H9 (cell line): ENCODE measurements at regions not wholly inside any gene's neighbourhood (a gene's known extent, or its start where the extent isn't known, plus 50 kb on each side); places are given as distances from the start of the nearest gene placed in this dataset.

Source experiments
- DNase-seq: peaks from one replicate; pipeline ENCODE4 v3.0.0-alpha.2; 2017
- H2AFZ ChIP-seq: one replicate; pipeline ENCODE4 v1.6.1; 2013; ENCODE audit warnings: mild to moderate bottlenecking, low read length, control low read depth, moderate library complexity
- H2AK5ac ChIP-seq: 2 replicates; pipeline ENCODE4 v1.6.1; 2013; ENCODE audit warnings: low read length, control low read depth, mixed read lengths; ENCODE audit not compliant: insufficient read length
- H2BK120ac ChIP-seq: one replicate; pipeline ENCODE4 v1.6.1; 2013; ENCODE audit warnings: low read depth, mild to moderate bottlenecking, low read length, control low read depth, inconsistent platforms; ENCODE audit not compliant: poor library complexity, severe bottlenecking
- H2BK12ac ChIP-seq: 2 replicates; pipeline ENCODE4 v1.6.1; 2013; ENCODE audit warnings: low read length, control low read depth, mixed read lengths, low read depth; ENCODE audit not compliant: insufficient read length
- H2BK15ac ChIP-seq: 2 replicates; pipeline ENCODE4 v1.6.1; 2013; ENCODE audit warnings: low read depth, low read length, control low read depth
- H2BK20ac ChIP-seq: one replicate; pipeline ENCODE4 v1.6.1; 2013; ENCODE audit warnings: low read depth, mild to moderate bottlenecking, low read length, control low read depth, inconsistent platforms; ENCODE audit not compliant: poor library complexity, severe bottlenecking
- H2BK5ac ChIP-seq: 2 replicates; pipeline ENCODE4 v1.6.1; 2013; ENCODE audit warnings: low read length, control low read depth, mixed read lengths; ENCODE audit not compliant: insufficient read length
- H3K14ac ChIP-seq: 2 replicates; pipeline ENCODE4 v1.6.1; 2013; ENCODE audit warnings: low read length, control low read depth; ENCODE audit not compliant: insufficient read depth
- H3K18ac ChIP-seq: 2 replicates; pipeline ENCODE4 v1.6.1; 2013; ENCODE audit warnings: low read depth, mild to moderate bottlenecking, mixed read lengths, low read length, control low read depth; ENCODE audit not compliant: insufficient read length
- H3K23ac ChIP-seq: 2 replicates; pipeline ENCODE4 v1.6.1; 2013; ENCODE audit warnings: low read length, control low read depth, mixed read lengths, low read depth; ENCODE audit not compliant: insufficient read length
- H3K23me2 ChIP-seq: 2 replicates; pipeline ENCODE4 v1.6.1; 2013; ENCODE audit warnings: low read depth, mild to moderate bottlenecking, mixed read lengths, low read length, control low read depth; ENCODE audit not compliant: insufficient read length, poor library complexity, severe bottlenecking
- H3K27ac ChIP-seq: 2 replicates; pipeline ENCODE4 v1.5.1; 2013; ENCODE audit warnings: low read length, control low read depth, mixed read lengths, low read depth; ENCODE audit not compliant: insufficient read length
- H3K27me3 ChIP-seq: 2 replicates; pipeline ENCODE4 v1.6.1; 2013; ENCODE audit warnings: low read length, control low read depth, inconsistent platforms; ENCODE audit not compliant: insufficient read depth
- H3K4ac ChIP-seq: 2 replicates; pipeline ENCODE4 v1.6.1; 2013; ENCODE audit warnings: low read depth, mild to moderate bottlenecking, control low read depth, inconsistent platforms, low read length, moderate library complexity
- H3K4me1 ChIP-seq: 2 replicates; pipeline ENCODE4 v1.6.1; 2013; ENCODE audit warnings: low read length, control low read depth, inconsistent platforms; ENCODE audit not compliant: insufficient read depth
- H3K4me2 ChIP-seq: 2 replicates; pipeline ENCODE4 v1.6.1; 2013; ENCODE audit warnings: low read length, control low read depth, mixed read lengths; ENCODE audit not compliant: insufficient read length, insufficient read depth
- H3K56ac ChIP-seq: 2 replicates; pipeline ENCODE4 v1.6.1; 2013; ENCODE audit warnings: low read depth, mild to moderate bottlenecking, mixed read lengths, low read length, control low read depth; ENCODE audit not compliant: insufficient read length
- H3K79me1 ChIP-seq: 2 replicates; pipeline ENCODE4 v1.6.1; 2013; ENCODE audit warnings: low read depth, mild to moderate bottlenecking, moderate library complexity, low read length, control low read depth, inconsistent platforms; ENCODE audit not compliant: insufficient read depth, poor library complexity, severe bottlenecking
- H3K79me2 ChIP-seq: 2 replicates; pipeline ENCODE4 v1.6.1; 2013; ENCODE audit warnings: low read length, control low read depth, inconsistent platforms; ENCODE audit not compliant: insufficient read depth
- H3K9ac ChIP-seq: 2 replicates; pipeline ENCODE4 v1.6.1; 2013; ENCODE audit warnings: low read length, control low read depth, mixed read lengths; ENCODE audit not compliant: insufficient read length; ENCODE audit errors: extremely low read depth
- H3K9me3 ChIP-seq: one replicate; pipeline ENCODE4 v1.6.1; 2013; ENCODE audit warnings: low read depth, low read length, inconsistent platforms; ENCODE audit not compliant: control insufficient read depth
- H3T11ph ChIP-seq: one replicate; pipeline ENCODE4 v1.6.1; 2013; ENCODE audit warnings: mild to moderate bottlenecking, low read length, control low read depth, inconsistent platforms
- H4K20me1 ChIP-seq: one replicate; pipeline ENCODE4 v1.6.1; 2013; ENCODE audit not compliant: control insufficient read depth, insufficient read length, insufficient read depth
- H4K5ac ChIP-seq: 2 replicates; pipeline ENCODE4 v1.6.1; 2013; ENCODE audit warnings: low read depth, mild to moderate bottlenecking, mixed read lengths, low read length, control low read depth; ENCODE audit not compliant: insufficient read length
- H4K8ac ChIP-seq: replicated peaks from 2 replicates; pipeline ENCODE4 v1.6.1; 2013; ENCODE audit warnings: low read length, control low read depth, mixed read lengths, low read depth; ENCODE audit not compliant: insufficient read length
- H4K91ac ChIP-seq: 2 replicates; pipeline ENCODE4 v1.6.1; 2013; ENCODE audit warnings: low read depth, mild to moderate bottlenecking, moderate library complexity, mixed read lengths, low read length, control low read depth; ENCODE audit not compliant: insufficient read length
- H3K27ac Mint-ChIP-seq, 3 experiments: 2 replicates in 2 of 3; 3 replicates in 1 of 3; pipeline ENCODE4 v1.8.0; 2020 to 2021; ENCODE audit warnings: mixed read lengths in 3 of 3, mild to moderate bottlenecking in 1 of 3, moderate library complexity in 1 of 3
- H3K27me3 Mint-ChIP-seq: 2 replicates; pipeline ENCODE4 v1.8.0; 2021; ENCODE audit warnings: low read depth, mild to moderate bottlenecking, moderate library complexity, mixed read lengths
- H3K36me3 Mint-ChIP-seq, 3 experiments: 2 replicates in 2 of 3; 3 replicates in 1 of 3; pipeline ENCODE4 v1.8.0; 2020 to 2021; ENCODE audit warnings: low read depth in 3 of 3, mixed read lengths in 3 of 3; ENCODE audit not compliant: insufficient read depth in 1 of 3
- H3K4me1 Mint-ChIP-seq, 2 experiments: 2 replicates each; pipeline ENCODE4 v1.8.0; 2020; ENCODE audit warnings: mixed read lengths in 2 of 2
- H3K4me3 Mint-ChIP-seq, 2 experiments: 2 replicates in 1 of 2; 3 replicates in 1 of 2; pipeline ENCODE4 v1.8.0; 2020 to 2021; ENCODE audit warnings: mild to moderate bottlenecking in 2 of 2, mixed read lengths in 2 of 2, moderate library complexity in 1 of 2
- H3K9me3 Mint-ChIP-seq, 2 experiments: 2 replicates in 1 of 2; 3 replicates in 1 of 2; pipeline ENCODE4 v1.8.0; 2020; ENCODE audit warnings: mild to moderate bottlenecking in 2 of 2, mixed read lengths in 2 of 2, moderate library complexity in 1 of 2
- CTCF ChIP-seq: fragments of 200-600 bp; sonication (generic); conservative IDR thresholded peaks from 3 replicates; pipeline ENCODE4 v1.8.0; 2021; ENCODE audit warnings: antibody characterized with exemption, mild to moderate bottlenecking
- WGBS: extraction: QIAGEN DNeasy Blood & Tissue Kit; methylation state at CpG from one replicate; pipeline ENCODE4 v1.1.7; 2013; ENCODE audit warnings: missing lambda C conversion rate, low lambda C conversion rate, mixed read lengths; ENCODE audit not compliant: insufficient read length; ENCODE audit errors: extremely low coverage; 5-methylcytosine and 5-hydroxymethylcytosine counted together

- Mint-ChIP-seq H3K27ac (no peak overlapping the region), H3K27me3 (no peaks in the 10 kb centered on the region), H3K4me1 (0 out of 4 replicates have a peak, but pooled peaks cover 0 to 3% of the 10 kb centered on the region in 2 experiments), H3K4me3 (no peak overlapping the region), H3K9me3 (peaks cover 12 to 15% of the 10 kb centered on the region in 2 experiments), H3K36me3 (peaks cover 4 to 11% (median 6%) of the 10 kb centered on the region in 3 experiments; a peak in 5 of 7 replicates)
- Histone ChIP-seq H3K27me3 (no peaks in the 10 kb centered on the region), H2AK5ac (no peak overlapping the region), H4K91ac (no peak overlapping the region), H3K79me2 (no peaks in the 10 kb centered on the region), H3K9ac (no peak overlapping the region), H4K8ac (no peak overlapping the region), H3K9me3 (no peaks in the 10 kb centered on the region), H2BK20ac (no peak overlapping the region), H3K18ac (no peak overlapping the region), H3K4me1 (no peaks in the 10 kb centered on the region), H2BK5ac (no peak overlapping the region), H4K5ac (no peak overlapping the region), H3K4ac (no peak overlapping the region), H2BK15ac (no peak overlapping the region), H3K79me1 (no peaks in the 10 kb centered on the region), H2BK12ac (no peak overlapping the region), H3K23ac (no peak overlapping the region), H3K56ac (no peak overlapping the region), H3K27ac (no peak overlapping the region), H4K20me1 (no peaks in the 10 kb centered on the region), H2BK120ac (no peak overlapping the region), H3K4me2 (no peak overlapping the region), H3K23me2 (no peaks in the 10 kb centered on the region), H2AFZ (no peak overlapping the region), H3T11ph (no peak overlapping the region), H3K14ac (no peak overlapping the region)
- TF ChIP-seq CTCF = no peak
- DNase-seq = no peak
- no CpG with 5 or more reads among the region's 8 CpGs for WGBS
Observed at GRCh38 chr1:219039017-219039681, 134.5 kb upstream of the LYPLAL1 start.
